ENCODE measurements at regions not wholly inside any gene's neighbourhood (a gene's known extent, or its start where the extent isn't known, plus 50 kb on each side); places are given as distances from the start of the nearest gene placed in this dataset.

DNA sequence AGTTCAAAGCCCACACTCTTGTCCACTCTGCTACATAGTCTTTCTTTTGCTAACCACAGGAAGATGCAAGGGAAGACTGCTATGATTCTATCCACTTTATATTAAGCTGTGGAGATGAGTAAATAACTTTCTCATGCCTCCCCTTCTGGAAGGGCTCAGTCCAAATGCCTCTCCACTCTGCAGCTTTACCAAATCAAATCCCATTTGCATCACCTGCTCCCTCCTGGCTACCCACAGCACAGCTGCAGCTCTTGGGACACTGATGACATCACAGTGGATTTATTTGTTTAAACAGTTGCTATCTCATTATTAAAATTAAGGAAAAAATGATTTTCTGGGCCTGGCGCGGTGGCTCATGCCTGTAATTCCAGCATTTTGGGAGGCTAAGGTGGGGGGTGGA, 1544.9 kb upstream of the WWC1 start:
- no peaks in the 10 kb centered on the region for H3K79me2 ChIP-seq (ENCODE audit: insufficient read depth, low read length)

GRCh38 chr5:166750376-166750775, 1541.1 kb upstream of the WWC1 start:
- Histone ChIP-seq H2AFZ (ENCODE audit: low read length) (no peak overlapping the region), H3F3A (ENCODE audit: insufficient read depth, low read length) (no peaks in the 10 kb centered on the region), H3K27ac (ENCODE audit: low read depth, low read length, poor library complexity, severe bottlenecking) (no peak overlapping the region), H3K9ac (ENCODE audit: low read length) (no peak overlapping the region), H3K9me2 (ENCODE audit: low read depth, low read length) (no peaks in the 10 kb centered on the region), H3K4me1 (ENCODE audit: insufficient read depth, low read length, severe bottlenecking) (no peaks in the 10 kb centered on the region), H3K4me3 (ENCODE audit: low read depth, low read length, poor library complexity, severe bottlenecking) (no peak overlapping the region), H3K4me2 (ENCODE audit: low read length) (no peak overlapping the region), H3K27me3 (ENCODE audit: insufficient read depth, low read length) (no peaks in the 10 kb centered on the region), H3K9me3 (ENCODE audit: low read length) (no peaks in the 10 kb centered on the region), H3K79me2 (ENCODE audit: insufficient read depth, low read length) (no peaks in the 10 kb centered on the region), H3K36me3 (ENCODE audit: insufficient read depth, low read length) (no peaks in the 10 kb centered on the region), H4K20me1 (ENCODE audit: insufficient read depth, low read length) (no peaks in the 10 kb centered on the region)
- TF ChIP-seq EZH2 (IDR thresholded peaks at IDR 0.05; ENCODE audit: borderline replicate concordance, low read length): no peak
- TF ChIP-seq, protein P1, sequence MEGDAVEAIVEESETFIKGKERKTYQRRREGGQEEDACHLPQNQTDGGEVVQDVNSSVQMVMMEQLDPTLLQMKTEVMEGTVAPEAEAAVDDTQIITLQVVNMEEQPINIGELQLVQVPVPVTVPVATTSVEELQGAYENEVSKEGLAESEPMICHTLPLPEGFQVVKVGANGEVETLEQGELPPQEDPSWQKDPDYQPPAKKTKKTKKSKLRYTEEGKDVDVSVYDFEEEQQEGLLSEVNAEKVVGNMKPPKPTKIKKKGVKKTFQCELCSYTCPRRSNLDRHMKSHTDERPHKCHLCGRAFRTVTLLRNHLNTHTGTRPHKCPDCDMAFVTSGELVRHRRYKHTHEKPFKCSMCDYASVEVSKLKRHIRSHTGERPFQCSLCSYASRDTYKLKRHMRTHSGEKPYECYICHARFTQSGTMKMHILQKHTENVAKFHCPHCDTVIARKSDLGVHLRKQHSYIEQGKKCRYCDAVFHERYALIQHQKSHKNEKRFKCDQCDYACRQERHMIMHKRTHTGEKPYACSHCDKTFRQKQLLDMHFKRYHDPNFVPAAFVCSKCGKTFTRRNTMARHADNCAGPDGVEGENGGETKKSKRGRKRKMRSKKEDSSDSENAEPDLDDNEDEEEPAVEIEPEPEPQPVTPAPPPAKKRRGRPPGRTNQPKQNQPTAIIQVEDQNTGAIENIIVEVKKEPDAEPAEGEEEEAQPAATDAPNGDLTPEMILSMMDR (IDR thresholded peaks at IDR 0.05; ENCODE audit: low read length): no peak

More for the DNA sequence above, 1544.9 kb upstream of the WWC1 start:
- H3K27me3 ChIP-seq (ENCODE audit: insufficient read depth, low read length): no peaks in the 10 kb centered on the region
- H3K4me1 ChIP-seq (ENCODE audit: insufficient read depth, low read length, severe bottlenecking): no peaks in the 10 kb centered on the region
- no peaks in the 10 kb centered on the region for H3F3A ChIP-seq (ENCODE audit: insufficient read depth, low read length)
- no peaks in the 10 kb centered on the region for H3K9me3 ChIP-seq (ENCODE audit: low read length)
- no peak overlapping the region for H3K9ac ChIP-seq (ENCODE audit: low read length)
- H2AFZ ChIP-seq (ENCODE audit: low read length): no peak overlapping the region
- H3K4me2 ChIP-seq (ENCODE audit: low read length): no peak overlapping the region
- no peak overlapping the region for H3K27ac ChIP-seq (ENCODE audit: low read depth, low read length, poor library complexity, severe bottlenecking)
- H4K20me1 ChIP-seq (ENCODE audit: insufficient read depth, low read length): no peaks in the 10 kb centered on the region
- TF ChIP-seq EZH2 (IDR thresholded peaks at IDR 0.05; ENCODE audit: borderline replicate concordance, low read length): no peak
- TF ChIP-seq, protein P1 (IDR thresholded peaks at IDR 0.05; ENCODE audit: low read length): no peak
- H3K4me3 ChIP-seq (ENCODE audit: low read depth, low read length, poor library complexity, severe bottlenecking): no peak overlapping the region
- H3K9me2 ChIP-seq (ENCODE audit: low read depth, low read length): no peaks in the 10 kb centered on the region
- no peaks in the 10 kb centered on the region for H3K36me3 ChIP-seq (ENCODE audit: insufficient read depth, low read length)

DNA sequence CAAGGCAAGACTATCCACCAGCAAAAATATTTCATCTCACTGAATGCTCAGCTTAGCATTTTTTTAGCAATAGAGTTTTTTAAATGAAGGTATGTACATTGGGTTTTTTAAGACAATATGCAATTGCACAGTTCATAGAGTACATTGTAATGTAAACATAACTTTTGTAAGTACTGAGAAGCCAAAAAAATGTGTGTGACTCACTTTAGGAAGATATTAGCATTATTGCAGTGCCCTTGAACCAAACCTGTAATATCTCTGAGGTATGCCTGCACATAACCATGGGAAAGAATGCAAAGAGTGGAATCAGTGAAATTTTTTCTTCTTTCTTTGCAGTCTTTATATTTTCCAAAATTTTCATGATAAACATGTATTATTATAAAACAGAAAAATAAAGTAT, 1533.3 kb upstream of the WWC1 start:
- Histone ChIP-seq H2AFZ (ENCODE audit: low read length) (no peak overlapping the region), H3K36me3 (ENCODE audit: insufficient read depth, low read length) (no peaks in the 10 kb centered on the region), H3K9ac (ENCODE audit: low read length) (no peak overlapping the region), H3K4me1 (ENCODE audit: insufficient read depth, low read length, severe bottlenecking) (no peaks in the 10 kb centered on the region), H3F3A (ENCODE audit: insufficient read depth, low read length) (no peaks in the 10 kb centered on the region), H3K9me2 (ENCODE audit: low read depth, low read length) (no peaks in the 10 kb centered on the region), H3K27me3 (ENCODE audit: insufficient read depth, low read length) (no peaks in the 10 kb centered on the region), H3K4me2 (ENCODE audit: low read length) (no peak overlapping the region), H3K27ac (ENCODE audit: low read depth, low read length, poor library complexity, severe bottlenecking) (no peak overlapping the region), H3K4me3 (ENCODE audit: low read depth, low read length, poor library complexity, severe bottlenecking) (no peak overlapping the region), H3K9me3 (ENCODE audit: low read length) (no peaks in the 10 kb centered on the region), H3K79me2 (ENCODE audit: insufficient read depth, low read length) (no peaks in the 10 kb centered on the region), H4K20me1 (ENCODE audit: insufficient read depth, low read length) (no peaks in the 10 kb centered on the region)
- TF ChIP-seq, protein P1 (IDR thresholded peaks at IDR 0.05; ENCODE audit: low read length): no peak
- TF ChIP-seq EZH2 (IDR thresholded peaks at IDR 0.05; ENCODE audit: borderline replicate concordance, low read length): no peak
